ENCODE measurements at regions not wholly inside any gene's neighbourhood (a gene's known extent, or its start where the extent isn't known, plus 50 kb on each side); places are given as distances from the start of the nearest gene placed in this dataset.

GRCh38 chr2:2828774-2829368 is 497.8 kb upstream of the MYT1L start:
- Histone ChIP-seq H3K4me1 (ENCODE audit: control insufficient read depth, insufficient read depth, low read length) (no peaks in the 10 kb centered on the region), H3K27ac (ENCODE audit: control insufficient read depth, insufficient read depth) (no peak overlapping the region), H2AFZ (ENCODE audit: control insufficient read depth, low read depth, low read length) (no peak overlapping the region), H3K27me3 (replicated peaks in 1 of 2; ENCODE audit: control insufficient read depth in 2 of 2, insufficient read depth in 2 of 2, low read length in 1 of 2) (no peaks in the 10 kb centered on the region), H3K79me2 (ENCODE audit: control insufficient read depth, insufficient read depth, low read length) (no peaks in the 10 kb centered on the region), H4K20me1 (ENCODE audit: control insufficient read depth, insufficient read depth) (no peaks in the 10 kb centered on the region), H3K9me3 (replicated peaks; ENCODE audit: control insufficient read depth, insufficient read depth, low read length) (no peaks in the 10 kb centered on the region), H3K36me3 (ENCODE audit: control insufficient read depth in 2 of 2, insufficient read depth in 2 of 2, low read length in 1 of 2) (no peaks in the 10 kb centered on the region), H3K4me2 (ENCODE audit: control insufficient read depth, insufficient read depth) (no peak overlapping the region), H3K9ac (ENCODE audit: control insufficient read depth, insufficient read depth, low read length) (no peak overlapping the region), H3K4me3 (no peak overlapping the region)
- intact Hi-C loops (cut with micrococcal nuclease; ENCODE audit: unreplicated experiment) = no loop called here
- RAD21 ChIA-PET (ENCODE audit: unreplicated experiment) = no interaction called here
- SMC1A ChIA-PET (ENCODE audit: uncharacterized antibody, unreplicated experiment) = no interaction called here
- no peak for DNase-seq (ENCODE audit: low read depth, low spot score)
- POLR2A ChIA-PET = no interaction called here
- no peak for ATAC-seq
- WGBS (ENCODE audit: insufficient coverage, insufficient replicate concordance, low lambda C conversion rate, missing lambda C conversion rate) = 32% methylated on average over 13 of the region's 13 CpGs
- in situ Hi-C loops (cut with MboI) = no loop called here
- CTCF ChIA-PET = no interaction called here
- BruUV-seq (replicated peaks) = no TSS peak
- FAIRE-seq = no peak
- TF ChIP-seq SIX5 (IDR thresholded peaks at IDR 0.05; ENCODE audit: low read depth, low read length, severe bottlenecking) = no peak
- no peak for TF ChIP-seq E2F8 (IDR thresholded peaks at IDR 0.05; ENCODE audit: low read depth, partially characterized antibody)
- TF ChIP-seq CREB1 (IDR thresholded peaks at IDR 0.05; ENCODE audit: low read depth) = no peak
- TF ChIP-seq CBX3 (IDR thresholded peaks at IDR 0.05; ENCODE audit: borderline replicate concordance, low read depth) = no peak
- TF ChIP-seq PAX8 (IDR thresholded peaks at IDR 0.05) = no peak
- no peak for TF ChIP-seq ZNF274 (IDR thresholded peaks at IDR 0.05; ENCODE audit: insufficient read depth, insufficient read length)
- TF ChIP-seq PML (IDR thresholded peaks at IDR 0.05; ENCODE audit: low read length) = no peak
- TF ChIP-seq, protein P1, sequence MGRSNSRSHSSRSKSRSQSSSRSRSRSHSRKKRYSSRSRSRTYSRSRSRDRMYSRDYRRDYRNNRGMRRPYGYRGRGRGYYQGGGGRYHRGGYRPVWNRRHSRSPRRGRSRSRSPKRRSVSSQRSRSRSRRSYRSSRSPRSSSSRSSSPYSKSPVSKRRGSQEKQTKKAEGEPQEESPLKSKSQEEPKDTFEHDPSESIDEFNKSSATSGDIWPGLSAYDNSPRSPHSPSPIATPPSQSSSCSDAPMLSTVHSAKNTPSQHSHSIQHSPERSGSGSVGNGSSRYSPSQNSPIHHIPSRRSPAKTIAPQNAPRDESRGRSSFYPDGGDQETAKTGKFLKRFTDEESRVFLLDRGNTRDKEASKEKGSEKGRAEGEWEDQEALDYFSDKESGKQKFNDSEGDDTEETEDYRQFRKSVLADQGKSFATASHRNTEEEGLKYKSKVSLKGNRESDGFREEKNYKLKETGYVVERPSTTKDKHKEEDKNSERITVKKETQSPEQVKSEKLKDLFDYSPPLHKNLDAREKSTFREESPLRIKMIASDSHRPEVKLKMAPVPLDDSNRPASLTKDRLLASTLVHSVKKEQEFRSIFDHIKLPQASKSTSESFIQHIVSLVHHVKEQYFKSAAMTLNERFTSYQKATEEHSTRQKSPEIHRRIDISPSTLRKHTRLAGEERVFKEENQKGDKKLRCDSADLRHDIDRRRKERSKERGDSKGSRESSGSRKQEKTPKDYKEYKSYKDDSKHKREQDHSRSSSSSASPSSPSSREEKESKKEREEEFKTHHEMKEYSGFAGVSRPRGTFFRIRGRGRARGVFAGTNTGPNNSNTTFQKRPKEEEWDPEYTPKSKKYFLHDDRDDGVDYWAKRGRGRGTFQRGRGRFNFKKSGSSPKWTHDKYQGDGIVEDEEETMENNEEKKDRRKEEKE (IDR thresholded peaks at IDR 0.05) = no peak
- TF ChIP-seq POU2F2 (IDR thresholded peaks at IDR 0.05; ENCODE audit: borderline replicate concordance, low read depth, low read length) = no peak
- TF ChIP-seq PRDM15 (CRISPR knock-in tag; IDR thresholded peaks at IDR 0.05) = no peak
- TF ChIP-seq NFIC (IDR thresholded peaks at IDR 0.05; ENCODE audit: low read depth, low read length) = no peak
- no peak for TF ChIP-seq FOXK2 (IDR thresholded peaks at IDR 0.05)
- no peak for TF ChIP-seq YBX1 (IDR thresholded peaks at IDR 0.05)
- TF ChIP-seq, protein P2, sequence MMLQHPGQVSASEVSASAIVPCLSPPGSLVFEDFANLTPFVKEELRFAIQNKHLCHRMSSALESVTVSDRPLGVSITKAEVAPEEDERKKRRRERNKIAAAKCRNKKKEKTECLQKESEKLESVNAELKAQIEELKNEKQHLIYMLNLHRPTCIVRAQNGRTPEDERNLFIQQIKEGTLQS (IDR thresholded peaks at IDR 0.05; ENCODE audit: borderline replicate concordance, extremely low read depth, low read depth, low read length) = no peak
- TF ChIP-seq YY1 (IDR thresholded peaks at IDR 0.05; ENCODE audit: low read depth, low read length) = no peak
- no peak for TF ChIP-seq POLR2AphosphoS5 (IDR thresholded peaks at IDR 0.05; ENCODE audit: low read length)

Data from GM12878 (cell line).